Pancreas (tissue), 10 donors: ENCODE measurements at regions not wholly inside any gene's neighbourhood (a gene's known extent, or its start where the extent isn't known, plus 50 kb on each side); places are given as distances from the start of the nearest gene placed in this dataset.

Experiments
- ATAC-seq, 4 donors: fragments of 200-7000 bp; cut with Tn5 transposase; one replicate each; pipeline versions ENCODE4 v1.8.0 to v1.9.1; 2020; ENCODE audit warnings: mild to moderate bottlenecking in 4 of 4, moderate library complexity in 4 of 4
- DNase-seq, 6 donors: peaks; one replicate each; pipeline ENCODE4 v3.0.0-alpha.2; 2020
- FAIRE-seq: peaks from 2 replicates; lab custom pipeline; 2012; peaks lifted over from hg19 to GRCh38; lab: Jason Lieb, UNC
- H3K27ac ChIP-seq, 4 donors: fragments of 200-600 bp; sonication (generic); 1 replicate in 3 of 4; 2 replicates in 1 of 4; pipeline versions ENCODE4 v1.5.0 to v1.8.0; 2020
- H3K27me3 ChIP-seq, 4 donors: fragments of 200-600 bp; one replicate each; pipeline ENCODE4 v1.8.0; 2021
- H3K36me3 ChIP-seq, 3 donors: fragments of 200-600 bp; sonication (generic) in 1 of 3; one replicate each; pipeline versions ENCODE4 v1.5.0 to v1.8.0; 2020 to 2021
- H3K4me1 ChIP-seq, 3 donors: fragments of 200-600 bp; one replicate each; pipeline ENCODE4 v1.8.0; 2021
- H3K4me3 ChIP-seq, 4 donors: fragments of 200-600 bp; sonication (generic) in 2 of 4; one replicate each; pipeline versions ENCODE4 v1.5.0 to v1.8.0; 2020 to 2021
- H3K9me3 ChIP-seq, 4 donors: fragments of 200-600 bp; one replicate each; pipeline ENCODE4 v1.8.0; 2021
- CTCF ChIP-seq, 4 donors: fragments of 200-600 bp; sonication (generic) in 3 of 4; IDR thresholded peaks; one replicate each; pipeline versions ENCODE4 v1.5.0 to v1.8.0; 2021; ENCODE audit warnings: antibody characterized with exemption in 4 of 4
- WGBS, 2 donors: extraction: QIAGEN DNeasy Blood & Tissue Kit; methylation state at CpG; one replicate each; pipeline ENCODE4 v1.1.7; 2013; 5-methylcytosine and 5-hydroxymethylcytosine counted together
- intact Hi-C, 3 donors: fragments of 100-400 bp; cut with DNase I; formaldehyde crosslinking; loops; one replicate each; pipeline versions ENCODE4 v1.11.1 to v1.14.2; 2022
- donor health status: healthy with polysubstance abuse.
- donor health status: DM: no; HTN: no; CAD: no; lungs with moderate emphysema.
- donor health status: DM: no; HTN: no; CAD: no.
- donor health status: control.
- donor health status: control.
- donor health status: Bipolar disorder and iron deficiency.
- donor health status: DM: yes; HTN: yes; CAD: no.
- donor health status: DM: no; HTN: no; CAD: no.
- donor health status: DM: no; HTN: no; CAD: no.
- donor health status: DM: yes; HTN: yes; CAD: no.

- intact Hi-C loops = no loop called here
- Histone ChIP-seq H3K9me3 (no peaks in the 10 kb centered on the region), H3K27ac (no peak overlapping the region), H3K27me3 (no peaks in the 10 kb centered on the region), H3K4me1 (no peaks in the 10 kb centered on the region), H3K36me3 (no peaks in the 10 kb centered on the region), H3K4me3 (no peak overlapping the region)
- FAIRE-seq = no peak
- no peak for TF ChIP-seq CTCF (IDR thresholded peaks at IDR 0.05)
- ATAC-seq = no peak
- DNase-seq = no peak
These were observed 125.8 kb upstream of the ATP1B1 start for GRCh38 chr1:168980656-168981055.

- Histone ChIP-seq H3K27me3 (no peaks in the 10 kb centered on the region), H3K4me3 (no peak overlapping the region), H3K9me3 (no peaks in the 10 kb centered on the region), H3K27ac (no peak overlapping the region), H3K36me3 (no peaks in the 10 kb centered on the region), H3K4me1 (no peaks in the 10 kb centered on the region)
- WGBS, 2 donors = 91 to 93% methylated on average over 4 of the region's 4 CpGs
- DNase-seq (no peak), ATAC-seq (no peak), FAIRE-seq (no peak)
- TF ChIP-seq CTCF (IDR thresholded peaks at IDR 0.05) = no peak
- intact Hi-C loops = no loop called here
These were observed 123.7 kb upstream of the ATP1B1 start for GRCh38 chr1:168982778-168983177.

GRCh38 chr1:168987330-168987729, 119.2 kb upstream of the ATP1B1 start:
- FAIRE-seq = no peak

GRCh38 chr1:168987923-168988322, 118.6 kb upstream of the ATP1B1 start:
- no peak for DNase-seq
- H3K4me3 ChIP-seq = no peak overlapping the region
- no peaks in the 10 kb centered on the region for H3K36me3 ChIP-seq
- H3K27ac ChIP-seq = no peak overlapping the region
- no peaks in the 10 kb centered on the region for H3K27me3 ChIP-seq
- no peak for FAIRE-seq
- H3K9me3 ChIP-seq = no peaks in the 10 kb centered on the region
- intact Hi-C loops = no loop called here
- no peak for ATAC-seq
- WGBS, 2 donors = 76% methylated on average over 2 of the region's 2 CpGs
- H3K4me1 ChIP-seq = no peaks in the 10 kb centered on the region
- no peak for TF ChIP-seq CTCF (IDR thresholded peaks at IDR 0.05)

More at GRCh38 chr1:168987330-168987729, 119.2 kb upstream of the ATP1B1 start:
- ATAC-seq (no peak), DNase-seq (no peak)
- Histone ChIP-seq H3K27ac (no peak overlapping the region), H3K27me3 (no peaks in the 10 kb centered on the region), H3K36me3 (no peaks in the 10 kb centered on the region), H3K4me1 (no peaks in the 10 kb centered on the region), H3K9me3 (no peaks in the 10 kb centered on the region), H3K4me3 (no peak overlapping the region)
- WGBS, 2 donors = 76 to 89% methylated on average over 4 of the region's 4 CpGs
- intact Hi-C loops = no loop called here
- TF ChIP-seq CTCF (IDR thresholded peaks at IDR 0.05) = no peak

DNA sequence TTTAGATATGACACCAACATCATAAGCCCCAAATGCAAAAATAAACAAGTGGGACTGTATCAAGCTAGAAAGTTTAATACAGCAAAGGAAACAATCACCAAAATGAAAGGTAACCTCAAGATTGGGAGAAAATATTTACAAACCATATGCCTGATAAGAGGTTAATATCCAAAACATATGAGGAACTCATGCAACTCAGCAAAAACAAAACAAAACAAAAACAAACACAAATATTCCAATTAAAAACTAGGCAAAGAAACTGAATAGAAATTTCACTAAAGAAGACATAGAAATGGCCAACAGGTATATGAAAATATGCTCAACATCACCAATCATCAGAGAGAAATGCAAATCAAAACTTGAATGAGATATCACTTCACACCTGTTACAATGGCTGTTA, 116.5 kb upstream of the ATP1B1 start:
- H3K36me3 ChIP-seq = no peaks in the 10 kb centered on the region
- no peaks in the 10 kb centered on the region for H3K9me3 ChIP-seq
- no peak overlapping the region for H3K27ac ChIP-seq
- no peak overlapping the region for H3K4me3 ChIP-seq
- DNase-seq (no peak), FAIRE-seq (no peak), ATAC-seq (no peak)
- H3K4me1 ChIP-seq = no peaks in the 10 kb centered on the region
- no peaks in the 10 kb centered on the region for H3K27me3 ChIP-seq
- intact Hi-C loops = no loop called here
- no peak for TF ChIP-seq CTCF (IDR thresholded peaks at IDR 0.05)
